SK-N-SH (cell line): ENCODE measurements at regions not wholly inside any gene's neighbourhood (a gene's known extent, or its start where the extent isn't known, plus 50 kb on each side); places are given as distances from the start of the nearest gene placed in this dataset.

Experiments used
- CTCF ChIA-PET: fragments of 300-600, 350-600 bp; formaldehyde crosslinking; extraction: SDS; loops from one replicate; lab custom pipeline; 2021; lab: Yijun Ruan, JAX
- POLR2A ChIA-PET: fragments of 350-600 bp; sonication (Branson Sonifier 250); formaldehyde crosslinking; extraction: SDS; loops from one replicate; lab custom pipeline; 2020; ENCODE audit warnings: antibody characterized with exemption, inconsistent platforms; lab: Yijun Ruan, JAX
- DNase-seq: peaks from one replicate; pipeline ENCODE4 v3.0.0; 2012
- H2AFZ ChIP-seq: fragments of 200-600 bp; sonication (generic); 2 replicates; pipeline ENCODE4 v1.8.1; 2016; ENCODE audit warnings: antibody characterized with exemption, mild to moderate bottlenecking, low read depth
- H3F3A ChIP-seq: fragments of 200-600 bp; sonication (generic); replicated peaks from 2 replicates; pipeline ENCODE3; 2016; ENCODE audit warnings: antibody characterized with exemption, mild to moderate bottlenecking; ENCODE audit not compliant: insufficient read depth
- H3K27ac ChIP-seq, 2 experiments: fragments of 200-500 bp in 1 of 2; fragments of 200-600 bp in 1 of 2; sonication (Bioruptor generic) in 1 of 2; sonication (generic), shearing (Covaris generic) in 1 of 2; 2 replicates each; pipeline versions ENCODE4 v1.5.1 to v1.6.1; 2014 to 2016; ENCODE audit warnings: low read depth in 2 of 2, inconsistent platforms in 1 of 2, low read length in 1 of 2, mild to moderate bottlenecking in 1 of 2, mixed read lengths in 1 of 2
- H3K27me3 ChIP-seq: fragments of 200-600 bp; sonication (generic), shearing (Covaris generic); 2 replicates; pipeline ENCODE4 v1.6.1; 2016; ENCODE audit warnings: mixed run types; ENCODE audit not compliant: insufficient read depth
- H3K36me3 ChIP-seq, 2 experiments: fragments of 200-500 bp in 1 of 2; fragments of 200-600 bp in 1 of 2; sonication (Bioruptor generic) in 1 of 2; sonication (generic) in 1 of 2; replicated peaks in 1 of 2; 2 replicates each; pipeline versions ENCODE3 to v1.5.1; 2014 to 2016; ENCODE audit warnings: low read length in 1 of 2, mild to moderate bottlenecking in 1 of 2; ENCODE audit not compliant: insufficient read depth in 2 of 2, control insufficient read depth in 1 of 2
- H3K4me1 ChIP-seq, 2 experiments: fragments of 200-500 bp in 1 of 2; fragments of 200-600 bp in 1 of 2; sonication (Bioruptor generic) in 1 of 2; sonication (generic), shearing (Covaris generic) in 1 of 2; 2 replicates each; pipeline versions ENCODE4 v1.5.1 to v1.6.1; 2014 to 2016; ENCODE audit warnings: low read depth in 1 of 2, low read length in 1 of 2, mixed run types in 1 of 2; ENCODE audit not compliant: insufficient read depth in 2 of 2, control insufficient read depth in 1 of 2
- H3K4me2 ChIP-seq: fragments of 200-600 bp; sonication (generic), shearing (Covaris generic); 2 replicates; pipeline ENCODE4 v1.6.1; 2017; ENCODE audit warnings: mixed run types
- H3K4me3 ChIP-seq, 2 experiments: fragments of 200-500 bp in 1 of 2; fragments of 200-600 bp in 1 of 2; sonication (Bioruptor generic) in 1 of 2; sonication (generic), shearing (Covaris generic) in 1 of 2; 2 replicates each; pipeline versions ENCODE4 v1.5.1 to v1.8.1; 2014 to 2016; ENCODE audit warnings: low read depth in 2 of 2, inconsistent platforms in 1 of 2, low read length in 1 of 2, mild to moderate bottlenecking in 1 of 2, mixed read lengths in 1 of 2, moderate library complexity in 1 of 2
- H3K79me2 ChIP-seq: fragments of 200-600 bp; sonication (generic); 2 replicates; pipeline ENCODE4 v1.8.1; 2017; ENCODE audit warnings: mild to moderate bottlenecking; ENCODE audit not compliant: insufficient read depth
- H3K9ac ChIP-seq: fragments of 200-600 bp; sonication (generic); 2 replicates; pipeline ENCODE4 v1.6.1; 2017; ENCODE audit warnings: mixed run types
- H3K9me2 ChIP-seq: fragments of 200-600 bp; sonication (generic); 2 replicates; pipeline ENCODE4 v1.6.1; 2017; ENCODE audit warnings: mixed run types
- H3K9me3 ChIP-seq: fragments of 200-600 bp; sonication (generic); 2 replicates; pipeline ENCODE4 v1.6.1; 2017; ENCODE audit warnings: mixed run types, mild to moderate bottlenecking, moderate library complexity
- H4K20me1 ChIP-seq: fragments of 200-600 bp; sonication (generic); 2 replicates; pipeline ENCODE4 v1.6.1; 2017; ENCODE audit warnings: mild to moderate bottlenecking, mixed run types; ENCODE audit not compliant: insufficient read depth
- CHD2 ChIP-seq: fragments of 150-350 bp; IDR thresholded peaks from 2 replicates; pipeline ENCODE4 v1.6.1; 2018; ENCODE audit warnings: low read length; ENCODE audit not compliant: partially characterized antibody
- ELF1 ChIP-seq: IDR thresholded peaks from 2 replicates; pipeline ENCODE4 v1.4.0; 2012
- FOXJ3 ChIP-seq: sonication (generic); formaldehyde crosslinking; IDR thresholded peaks from 2 replicates; pipeline ENCODE4 v1.5.1; 2020; ENCODE audit warnings: mild to moderate bottlenecking, missing genetic modification reagents
- FOXM1 ChIP-seq: IDR thresholded peaks from 2 replicates; pipeline ENCODE4 v1.4.0; 2012; ENCODE audit warnings: low read depth, mild to moderate bottlenecking
- JUND ChIP-seq: IDR thresholded peaks from 2 replicates; pipeline ENCODE4 v1.4.0; 2012
- MXI1 ChIP-seq: IDR thresholded peaks from 2 replicates; pipeline ENCODE4 v1.6.1; 2012; ENCODE audit warnings: mild to moderate bottlenecking, low read depth, low read length, improper control_type of control experiment
- NFIC ChIP-seq: IDR thresholded peaks from 2 replicates; pipeline ENCODE4 v1.4.0; 2012; ENCODE audit warnings: borderline replicate concordance
- NRF1 ChIP-seq: IDR thresholded peaks from 2 replicates; pipeline ENCODE4 v1.6.1; 2012; ENCODE audit warnings: low read depth, mild to moderate bottlenecking, low read length
- POLR2AphosphoS5 ChIP-seq: IDR thresholded peaks from 2 replicates; pipeline ENCODE4 v1.6.1; 2012; ENCODE audit warnings: low read depth, low read length
- RCOR1 ChIP-seq: fragments of 150-350 bp; IDR thresholded peaks from 2 replicates; pipeline ENCODE4 v1.6.1; 2017; ENCODE audit warnings: antibody characterized with exemption, low read length
- RXRA ChIP-seq: IDR thresholded peaks from 2 replicates; pipeline ENCODE4 v1.4.0; 2012; ENCODE audit warnings: low read depth, mild to moderate bottlenecking, borderline replicate concordance
- TAF1 ChIP-seq: IDR thresholded peaks from 2 replicates; pipeline ENCODE4 v1.6.1; 2012; ENCODE audit warnings: low read depth, mild to moderate bottlenecking, low read length, moderate library complexity, borderline replicate concordance
- TCF12 ChIP-seq: IDR thresholded peaks from 2 replicates; pipeline ENCODE4 v1.4.0; 2012
- USF1 ChIP-seq: IDR thresholded peaks from 2 replicates; pipeline ENCODE4 v1.4.0; 2012; ENCODE audit warnings: low read depth, borderline replicate concordance
- USF2 ChIP-seq: fragments of 150-350 bp; IDR thresholded peaks from 2 replicates; pipeline ENCODE4 v1.6.1; 2017; ENCODE audit warnings: antibody characterized with exemption, low read length, low read depth, borderline replicate concordance
- WGBS: methylation state at CpG from one replicate; pipeline ENCODE4 v1.1.6; 2017; ENCODE audit warnings: low lambda C conversion rate; 5-methylcytosine and 5-hydroxymethylcytosine counted together

GRCh38 chr12:4829161-4829792, 80.4 kb upstream of the KCNA1 start:
- POLR2A ChIA-PET, result no interaction called here
- Histone ChIP-seq H3K36me3 (no peaks in the 10 kb centered on the region), H4K20me1 (no peaks in the 10 kb centered on the region), H3K4me1 (no peaks in the 10 kb centered on the region), H3K9me2 (no peaks in the 10 kb centered on the region), H3K27me3 (peaks cover 30% of the 10 kb centered on the region; the same call in 1 of the 2 replicates)
- DNase-seq, result no peak
- no peak for TF ChIP-seq RXRA
- TF ChIP-seq, all 33 proteins: peak for 0
- Histone ChIP-seq H3K79me2 (no peaks in the 10 kb centered on the region), H3K9ac (no peak overlapping the region), H3K4me2 (no peak overlapping the region), H3K27ac (no peak overlapping the region), H3K4me3 (no peak overlapping the region), H3F3A (peaks cover 6% of the 10 kb centered on the region), H2AFZ (no peak overlapping the region), H3K9me3 (no peaks in the 10 kb centered on the region)
- 19% methylated on average over 7 of the region's 7 CpGs for WGBS
- CTCF ChIA-PET, result interaction anchor here (1.6 to 1.7 kb wide), 2 partner anchors 20 to 29 kb away, joined by 4 to 5 read pairs; no protein-coding TSS in a partner anchor

GRCh38 chr12:4829793-4830162, 79.9 kb upstream of the KCNA1 start:
- H3K4me1 ChIP-seq, result no peaks in the 10 kb centered on the region
- H3K27ac ChIP-seq, result no peak overlapping the region
- no peaks in the 10 kb centered on the region for H3K79me2 ChIP-seq
- WGBS, result 2% methylated on average over 6 of the region's 6 CpGs
- no peaks in the 10 kb centered on the region for H3K9me2 ChIP-seq
- no peak overlapping the region for H3K4me3 ChIP-seq
- H2AFZ ChIP-seq, result no peak overlapping the region
- H3K9ac ChIP-seq, result no peak overlapping the region
- H3K4me2 ChIP-seq, result no peak overlapping the region
- ChIA-PET POLR2A (no interaction called here), CTCF (interaction anchor here (0.7 to 2.1 kb wide), 3 partner anchors 19 to 28 kb away, joined by 4 to 9 read pairs (median 4); no protein-coding TSS in a partner anchor)
- no peaks in the 10 kb centered on the region for H3K36me3 ChIP-seq
- peaks cover 30% of the 10 kb centered on the region; the same call in 1 of the 2 replicates for H3K27me3 ChIP-seq
- no peaks in the 10 kb centered on the region for H4K20me1 ChIP-seq
- H3F3A ChIP-seq, result peaks cover under 1% of the 10 kb centered on the region
- TF ChIP-seq JUND, result no peak
- TF ChIP-seq RCOR1, result no peak
- no peak for TF ChIP-seq MXI1
- TF ChIP-seq NFIC, result no peak
- TF ChIP-seq POLR2AphosphoS5, result no peak
- TF ChIP-seq USF1, result no peak
- TF ChIP-seq USF2, result no peak
- no peak for TF ChIP-seq FOXJ3
- no peak for TF ChIP-seq RXRA
- no peak for TF ChIP-seq NRF1
- TF ChIP-seq TAF1, result no peak
- TF ChIP-seq CHD2, result no peak
- no peak for TF ChIP-seq FOXM1
- TF ChIP-seq ELF1, result no peak
- TF ChIP-seq TCF12, result no peak
- DNase-seq, result no peak
- H3K9me3 ChIP-seq, result no peaks in the 10 kb centered on the region
